ENCODE measurements at regions not wholly inside any gene's neighbourhood (a gene's known extent, or its start where the extent isn't known, plus 50 kb on each side); places are given as distances from the start of the nearest gene placed in this dataset.

- no peak for DNase-seq (ENCODE audit: low read depth in 3 of 3)
These were observed 1460.5 kb downstream of the TBC1D22A start for GRCh38 chr22:48222742-48223487.

- no peak for DNase-seq (ENCODE audit: low read depth in 3 of 3)
These were observed 1456.5 kb downstream of the TBC1D22A start for GRCh38 chr22:48218889-48219420.

GRCh38 chr22:48217596-48217995 is 1455.1 kb downstream of the TBC1D22A start:
- no peak for DNase-seq (ENCODE audit: low read depth in 3 of 3)

- no peak for DNase-seq (ENCODE audit: low read depth in 3 of 3)
These were observed 1450.3 kb downstream of the TBC1D22A start for GRCh38 chr22:48212727-48213126.

GRCh38 chr22:48210812-48211211 is 1448.4 kb downstream of the TBC1D22A start:
- no peak for DNase-seq (ENCODE audit: low read depth in 3 of 3)

- no peak for DNase-seq (ENCODE audit: low read depth in 3 of 3)
These were observed 1447.7 kb downstream of the TBC1D22A start for GRCh38 chr22:48210198-48210580.

- no peak for DNase-seq (ENCODE audit: low read depth in 3 of 3)
These were observed 1447.2 kb downstream of the TBC1D22A start for GRCh38 chr22:48209473-48210197.

- no peak for DNase-seq (ENCODE audit: low read depth in 3 of 3)
These were observed 1446.4 kb downstream of the TBC1D22A start for GRCh38 chr22:48208894-48209293.

- DNase-seq (ENCODE audit: low read depth in 3 of 3), result no peak
These were observed 1445.6 kb downstream of the TBC1D22A start for GRCh38 chr22:48207919-48208535.

GRCh38 chr22:48205790-48206189 is 1443.3 kb downstream of the TBC1D22A start:
- no peak for DNase-seq (ENCODE audit: low read depth in 3 of 3)

- DNase-seq (ENCODE audit: low read depth in 3 of 3), result no peak
These were observed 1442.7 kb downstream of the TBC1D22A start for GRCh38 chr22:48205161-48205560.

- no peak for DNase-seq (ENCODE audit: low read depth in 3 of 3)
These were observed 1441.8 kb downstream of the TBC1D22A start for GRCh38 chr22:48204296-48204695.

- DNase-seq (ENCODE audit: low read depth in 3 of 3), result no peak
These were observed 1437.2 kb downstream of the TBC1D22A start for GRCh38 chr22:48199667-48200066.

GRCh38 chr22:48198489-48199459 is 1436.3 kb downstream of the TBC1D22A start:
- DNase-seq (ENCODE audit: low read depth in 3 of 3), result no peak

GRCh38 chr22:48197189-48197690 is 1434.8 kb downstream of the TBC1D22A start:
- DNase-seq (ENCODE audit: low read depth in 3 of 3), result no peak

GRCh38 chr22:48192920-48193319 is 1430.5 kb downstream of the TBC1D22A start:
- DNase-seq (ENCODE audit: low read depth in 3 of 3), result no peak

- no peak for DNase-seq (ENCODE audit: low read depth in 3 of 3)
These were observed 1429.6 kb downstream of the TBC1D22A start for GRCh38 chr22:48192071-48192470.

GRCh38 chr22:48188231-48188721 is 1425.8 kb downstream of the TBC1D22A start:
- peak in 1 of 3 experiments; percentile 4 for DNase-seq (ENCODE audit: low read depth in 3 of 3)

GRCh38 chr22:48187356-48187755 is 1424.9 kb downstream of the TBC1D22A start:
- DNase-seq (ENCODE audit: low read depth in 3 of 3), result no peak

GRCh38 chr22:48186146-48186790 is 1423.8 kb downstream of the TBC1D22A start:
- no peak for DNase-seq (ENCODE audit: low read depth in 3 of 3)
